GM23248 (cell line): ENCODE measurements at regions not wholly inside any gene's neighbourhood (a gene's known extent, or its start where the extent isn't known, plus 50 kb on each side); places are given as distances from the start of the nearest gene placed in this dataset.

Experiments
- EZH2 ChIP-seq: fragments of 200-600 bp; sonication (generic); IDR thresholded peaks from 2 replicates; pipeline ENCODE4 v1.6.1; 2018; ENCODE audit warnings: antibody characterized with exemption, mild to moderate bottlenecking; ENCODE audit not compliant: insufficient read depth, poor library complexity, severe bottlenecking
- EZH2phosphoT487 ChIP-seq: fragments of 200-600 bp; sonication (generic); IDR thresholded peaks from 2 replicates; pipeline ENCODE4 v1.6.1; 2018; ENCODE audit warnings: antibody characterized with exemption, moderate library complexity, mild to moderate bottlenecking, low read depth; ENCODE audit not compliant: insufficient read depth

GRCh38 chr12:131494741-131495524, 216.0 kb upstream of the SFSWAP start:
- TF ChIP-seq EZH2 (no peak), EZH2phosphoT487 (no peak)
